DND-41 (cell line): ENCODE measurements at regions not wholly inside any gene's neighbourhood (a gene's known extent, or its start where the extent isn't known, plus 50 kb on each side); places are given as distances from the start of the nearest gene placed in this dataset.

Source experiments
- EZH2 ChIP-seq: IDR thresholded peaks from 3 replicates; pipeline ENCODE4 v1.6.1; 2012; ENCODE audit warnings: borderline replicate concordance, low read depth, mild to moderate bottlenecking, moderate library complexity, low read length, inconsistent platforms; ENCODE audit not compliant: severe bottlenecking
- TF ChIP-seq, protein P1 (sequence below): IDR thresholded peaks from 2 replicates; pipeline ENCODE4 v1.5.1; 2012; ENCODE audit warnings: borderline replicate concordance, low read length, moderate library complexity, mild to moderate bottlenecking; ENCODE audit not compliant: poor library complexity, severe bottlenecking; ENCODE audit errors: extremely low read depth

DNA sequence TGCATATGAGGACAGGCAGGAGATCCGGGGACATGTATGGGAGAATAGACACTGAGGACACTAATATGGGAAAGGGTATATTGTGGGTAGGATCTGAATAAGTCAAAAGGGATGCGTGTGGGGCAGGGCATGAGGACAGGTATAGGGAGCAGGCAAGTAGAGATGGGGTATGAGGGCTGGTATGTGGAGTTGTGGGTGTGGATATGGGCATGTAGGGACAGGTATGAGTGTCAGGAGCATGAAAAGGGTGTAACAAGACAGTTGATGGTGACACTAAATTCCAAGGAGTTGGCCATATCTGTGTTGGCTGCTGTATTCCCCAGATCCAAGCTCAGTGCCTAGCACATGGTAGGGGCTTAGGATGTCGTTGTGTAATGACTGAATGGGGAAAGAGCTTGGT, 84.4 kb upstream of the PAX2 start:
- TF ChIP-seq, protein P1, sequence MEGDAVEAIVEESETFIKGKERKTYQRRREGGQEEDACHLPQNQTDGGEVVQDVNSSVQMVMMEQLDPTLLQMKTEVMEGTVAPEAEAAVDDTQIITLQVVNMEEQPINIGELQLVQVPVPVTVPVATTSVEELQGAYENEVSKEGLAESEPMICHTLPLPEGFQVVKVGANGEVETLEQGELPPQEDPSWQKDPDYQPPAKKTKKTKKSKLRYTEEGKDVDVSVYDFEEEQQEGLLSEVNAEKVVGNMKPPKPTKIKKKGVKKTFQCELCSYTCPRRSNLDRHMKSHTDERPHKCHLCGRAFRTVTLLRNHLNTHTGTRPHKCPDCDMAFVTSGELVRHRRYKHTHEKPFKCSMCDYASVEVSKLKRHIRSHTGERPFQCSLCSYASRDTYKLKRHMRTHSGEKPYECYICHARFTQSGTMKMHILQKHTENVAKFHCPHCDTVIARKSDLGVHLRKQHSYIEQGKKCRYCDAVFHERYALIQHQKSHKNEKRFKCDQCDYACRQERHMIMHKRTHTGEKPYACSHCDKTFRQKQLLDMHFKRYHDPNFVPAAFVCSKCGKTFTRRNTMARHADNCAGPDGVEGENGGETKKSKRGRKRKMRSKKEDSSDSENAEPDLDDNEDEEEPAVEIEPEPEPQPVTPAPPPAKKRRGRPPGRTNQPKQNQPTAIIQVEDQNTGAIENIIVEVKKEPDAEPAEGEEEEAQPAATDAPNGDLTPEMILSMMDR: no peak
- TF ChIP-seq EZH2: no peak
